Panc1 (cell line): ENCODE measurements at regions not wholly inside any gene's neighbourhood (a gene's known extent, or its start where the extent isn't known, plus 50 kb on each side); places are given as distances from the start of the nearest gene placed in this dataset.

ENCODE experiments used
- ATAC-seq: fragments of 200-7000 bp; cut with Tn5 transposase; 2 replicates; pipeline ENCODE4 v1.9.1; 2020; ENCODE audit warnings: mild to moderate bottlenecking, moderate library complexity
- BruUV-seq: library from RNA; stranded (reverse); fragments of 400-500 nt; replicated peaks from 2 replicates; lab custom pipeline; 2021; lab: Mats Ljungman, UMichigan
- CTCF ChIA-PET: fragments of 300-600 bp; sonication (Branson Sonifier 250); formaldehyde crosslinking; loops from one replicate; lab custom pipeline; 2022; ENCODE audit warnings: antibody characterized with exemption; lab: Charles Lee
- POLR2A ChIA-PET: fragments of 300-600 bp; sonication (Branson Sonifier 250); formaldehyde crosslinking; loops from one replicate; lab custom pipeline; 2022; ENCODE audit warnings: antibody characterized with exemption; lab: Charles Lee
- DNase-seq: peaks from one replicate; pipeline ENCODE4 v3.0.0-alpha.2; 2010; ENCODE audit warnings: low read depth, low spot score
- H3K27ac ChIP-seq: 2 replicates; pipeline ENCODE4 v1.5.1; 2011; ENCODE audit warnings: mild to moderate bottlenecking, low read length, inconsistent platforms
- H3K27me3 ChIP-seq: fragments of 200-500 bp; sonication (Bioruptor generic); 2 replicates; pipeline ENCODE4 v1.6.0; 2014; ENCODE audit warnings: low read length, inconsistent platforms; ENCODE audit not compliant: control insufficient read depth, insufficient read depth
- H3K36me3 ChIP-seq: fragments of 200-500 bp; sonication (Bioruptor generic); 2 replicates; pipeline ENCODE4 v1.5.1; 2014; ENCODE audit warnings: inconsistent platforms, mild to moderate bottlenecking, low read length, moderate library complexity; ENCODE audit not compliant: control insufficient read depth, insufficient read depth
- H3K4me1 ChIP-seq: 2 replicates; pipeline ENCODE4 v1.5.1; 2011; ENCODE audit warnings: inconsistent platforms, mild to moderate bottlenecking, low read length, moderate library complexity; ENCODE audit not compliant: control insufficient read depth, insufficient read depth
- H3K4me3 ChIP-seq, 2 experiments: 2 replicates each; pipeline ENCODE4 v1.5.1; 2011 to 2012; ENCODE audit warnings: low read depth in 2 of 2, low read length in 2 of 2, mild to moderate bottlenecking in 2 of 2, inconsistent platforms in 1 of 2, moderate library complexity in 1 of 2
- H3K9me3 ChIP-seq: fragments of 200-500 bp; sonication (Bioruptor generic); 2 replicates; pipeline ENCODE4 v1.5.1; 2014; ENCODE audit warnings: low read depth, mild to moderate bottlenecking, inconsistent platforms, low read length, moderate library complexity; ENCODE audit not compliant: control insufficient read depth, insufficient read depth
- CTCF ChIP-seq: fragments of 450-650 bp; IDR thresholded peaks from 2 replicates; pipeline ENCODE4 v1.5.1; 2017; ENCODE audit warnings: mild to moderate bottlenecking
- POLR2AphosphoS5 ChIP-seq: IDR thresholded peaks from 2 replicates; pipeline ENCODE4 v1.6.1; 2012; ENCODE audit warnings: mild to moderate bottlenecking, low read depth, low read length, moderate library complexity
- SIN3A ChIP-seq: IDR thresholded peaks from 2 replicates; pipeline ENCODE4 v1.6.1; 2012; ENCODE audit warnings: low read depth, mild to moderate bottlenecking, low read length, moderate library complexity, borderline replicate concordance; ENCODE audit not compliant: insufficient read depth
- TCF7L2 ChIP-seq: IDR thresholded peaks from 2 replicates; pipeline ENCODE4 v1.6.1; 2011; ENCODE audit warnings: mild to moderate bottlenecking, low read depth, low read length, inconsistent platforms
- in situ Hi-C: cut with HindIII; loops from 2 replicates; pipeline ENCODE4 v1.10.0; 2016; ENCODE audit warnings: low sequenced_read_pairs, low pct_unique_long_range_greater_than_20kb
- intact Hi-C: fragments of 100-400 bp; cut with micrococcal nuclease; formaldehyde crosslinking; loops from one replicate; pipeline ENCODE4 v1.10.0; 2022; ENCODE audit not compliant: unreplicated experiment
- TF ChIP-seq, protein P1 (sequence below), 2 experiments: IDR thresholded peaks; 2 replicates each; pipeline ENCODE4 v1.6.1; 2011 to 2012; ENCODE audit warnings: low read depth in 2 of 2, control low read depth in 1 of 2, low read length in 1 of 2, mild to moderate bottlenecking in 1 of 2, moderate library complexity in 1 of 2; ENCODE audit not compliant: insufficient read depth in 1 of 2

DNA sequence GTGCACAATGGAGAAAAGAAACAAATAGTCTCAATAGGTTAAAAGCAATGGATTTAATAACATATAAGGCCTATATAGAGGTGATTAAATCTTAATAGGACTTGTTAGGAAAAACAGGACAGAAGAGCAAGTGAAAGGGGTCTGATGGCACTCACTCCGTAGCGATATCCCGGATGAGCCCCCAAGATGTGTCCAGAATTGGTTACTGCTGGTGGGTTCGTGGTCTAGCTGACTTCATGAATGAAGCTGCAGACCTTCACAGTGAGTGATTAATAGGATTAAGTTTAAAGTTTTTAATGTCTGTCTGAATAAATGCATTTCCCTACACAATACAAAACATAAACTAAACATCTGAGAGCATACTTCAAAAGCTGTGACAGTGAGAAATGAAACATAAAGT is 110.4 kb upstream of the FAM174A start:
- no peak for DNase-seq
- H3K4me3 ChIP-seq: no peak overlapping the region
- ChIA-PET POLR2A (no interaction called here), CTCF (no interaction called here)
- BruUV-seq: no TSS peak
- H3K36me3 ChIP-seq: no peaks in the 10 kb centered on the region
- H3K27me3 ChIP-seq: no peaks in the 10 kb centered on the region
- no peaks in the 10 kb centered on the region for H3K4me1 ChIP-seq
- H3K27ac ChIP-seq: no peak overlapping the region
- TF ChIP-seq CTCF: no peak
- TF ChIP-seq TCF7L2: no peak
- no peak for TF ChIP-seq SIN3A
- TF ChIP-seq, protein P1, sequence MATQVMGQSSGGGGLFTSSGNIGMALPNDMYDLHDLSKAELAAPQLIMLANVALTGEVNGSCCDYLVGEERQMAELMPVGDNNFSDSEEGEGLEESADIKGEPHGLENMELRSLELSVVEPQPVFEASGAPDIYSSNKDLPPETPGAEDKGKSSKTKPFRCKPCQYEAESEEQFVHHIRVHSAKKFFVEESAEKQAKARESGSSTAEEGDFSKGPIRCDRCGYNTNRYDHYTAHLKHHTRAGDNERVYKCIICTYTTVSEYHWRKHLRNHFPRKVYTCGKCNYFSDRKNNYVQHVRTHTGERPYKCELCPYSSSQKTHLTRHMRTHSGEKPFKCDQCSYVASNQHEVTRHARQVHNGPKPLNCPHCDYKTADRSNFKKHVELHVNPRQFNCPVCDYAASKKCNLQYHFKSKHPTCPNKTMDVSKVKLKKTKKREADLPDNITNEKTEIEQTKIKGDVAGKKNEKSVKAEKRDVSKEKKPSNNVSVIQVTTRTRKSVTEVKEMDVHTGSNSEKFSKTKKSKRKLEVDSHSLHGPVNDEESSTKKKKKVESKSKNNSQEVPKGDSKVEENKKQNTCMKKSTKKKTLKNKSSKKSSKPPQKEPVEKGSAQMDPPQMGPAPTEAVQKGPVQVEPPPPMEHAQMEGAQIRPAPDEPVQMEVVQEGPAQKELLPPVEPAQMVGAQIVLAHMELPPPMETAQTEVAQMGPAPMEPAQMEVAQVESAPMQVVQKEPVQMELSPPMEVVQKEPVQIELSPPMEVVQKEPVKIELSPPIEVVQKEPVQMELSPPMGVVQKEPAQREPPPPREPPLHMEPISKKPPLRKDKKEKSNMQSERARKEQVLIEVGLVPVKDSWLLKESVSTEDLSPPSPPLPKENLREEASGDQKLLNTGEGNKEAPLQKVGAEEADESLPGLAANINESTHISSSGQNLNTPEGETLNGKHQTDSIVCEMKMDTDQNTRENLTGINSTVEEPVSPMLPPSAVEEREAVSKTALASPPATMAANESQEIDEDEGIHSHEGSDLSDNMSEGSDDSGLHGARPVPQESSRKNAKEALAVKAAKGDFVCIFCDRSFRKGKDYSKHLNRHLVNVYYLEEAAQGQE (IDR thresholded peaks at IDR 0.05; ENCODE audit: insufficient read depth in 1 of 2, low read depth in 2 of 2, low read length in 1 of 2): no peak
- no peak for TF ChIP-seq POLR2AphosphoS5
- peaks cover 5% of the 10 kb centered on the region for H3K9me3 ChIP-seq
- ATAC-seq: no peak
- intact Hi-C loops (no loop called here), in situ Hi-C loops (no loop called here)

- no TSS peak for BruUV-seq
- no peak for DNase-seq
- intact Hi-C loops (no loop called here), in situ Hi-C loops (no loop called here)
- TF ChIP-seq CTCF (no peak), SIN3A (no peak), TCF7L2 (no peak), POLR2AphosphoS5 (no peak)
- TF ChIP-seq, protein P1 (IDR thresholded peaks at IDR 0.05; ENCODE audit: insufficient read depth in 1 of 2, low read depth in 2 of 2, low read length in 1 of 2): no peak
- Histone ChIP-seq H3K27ac (no peak overlapping the region), H3K4me1 (no peaks in the 10 kb centered on the region), H3K4me3 (no peak overlapping the region), H3K27me3 (no peaks in the 10 kb centered on the region), H3K36me3 (no peaks in the 10 kb centered on the region), H3K9me3 (peaks cover 5% of the 10 kb centered on the region)
- CTCF ChIA-PET: no interaction called here
- POLR2A ChIA-PET: no interaction called here
- ATAC-seq: no peak
These were observed 111.2 kb upstream of the FAM174A start for GRCh38 chr5:100424017-100424416.
